PC-9 (cell line): ENCODE measurements at regions not wholly inside any gene's neighbourhood (a gene's known extent, or its start where the extent isn't known, plus 50 kb on each side); places are given as distances from the start of the nearest gene placed in this dataset.

ENCODE experiments used
- CTCF ChIP-seq: fragments of 200-600 bp; sonication (generic); conservative IDR thresholded peaks from 2 replicates; pipeline ENCODE4 v1.6.1; 2017; ENCODE audit warnings: mixed run types, antibody characterized with exemption, mild to moderate bottlenecking, moderate library complexity
- EZH2 ChIP-seq: fragments of 200-600 bp; sonication (generic); IDR thresholded peaks from 2 replicates; pipeline ENCODE4 v1.8.0; 2017; ENCODE audit warnings: antibody characterized with exemption, low read depth

- TF ChIP-seq CTCF (no peak), EZH2 (no peak)
Observed at GRCh38 chr12:75714462-75715322, 203.3 kb upstream of the KRR1 start.
